Panc1 (cell line): ENCODE measurements at regions not wholly inside any gene's neighbourhood (a gene's known extent, or its start where the extent isn't known, plus 50 kb on each side); places are given as distances from the start of the nearest gene placed in this dataset.

Experiments
- ATAC-seq: fragments of 200-7000 bp; cut with Tn5 transposase; 2 replicates; pipeline ENCODE4 v1.9.1; 2020; ENCODE audit warnings: mild to moderate bottlenecking, moderate library complexity
- BruUV-seq: library from RNA; stranded (reverse); fragments of 400-500 nt; replicated peaks from 2 replicates; lab custom pipeline; 2021; lab: Mats Ljungman, UMichigan
- CTCF ChIA-PET: fragments of 300-600 bp; sonication (Branson Sonifier 250); formaldehyde crosslinking; loops from one replicate; lab custom pipeline; 2022; ENCODE audit warnings: antibody characterized with exemption; lab: Charles Lee
- POLR2A ChIA-PET: fragments of 300-600 bp; sonication (Branson Sonifier 250); formaldehyde crosslinking; loops from one replicate; lab custom pipeline; 2022; ENCODE audit warnings: antibody characterized with exemption; lab: Charles Lee
- DNase-seq: peaks from one replicate; pipeline ENCODE4 v3.0.0-alpha.2; 2010; ENCODE audit warnings: low read depth, low spot score
- H3K27ac ChIP-seq: 2 replicates; pipeline ENCODE4 v1.5.1; 2011; ENCODE audit warnings: mild to moderate bottlenecking, low read length, inconsistent platforms
- H3K27me3 ChIP-seq: fragments of 200-500 bp; sonication (Bioruptor generic); 2 replicates; pipeline ENCODE4 v1.6.0; 2014; ENCODE audit warnings: low read length, inconsistent platforms; ENCODE audit not compliant: control insufficient read depth, insufficient read depth
- H3K36me3 ChIP-seq: fragments of 200-500 bp; sonication (Bioruptor generic); 2 replicates; pipeline ENCODE4 v1.5.1; 2014; ENCODE audit warnings: inconsistent platforms, mild to moderate bottlenecking, low read length, moderate library complexity; ENCODE audit not compliant: control insufficient read depth, insufficient read depth
- H3K4me1 ChIP-seq: 2 replicates; pipeline ENCODE4 v1.5.1; 2011; ENCODE audit warnings: inconsistent platforms, mild to moderate bottlenecking, low read length, moderate library complexity; ENCODE audit not compliant: control insufficient read depth, insufficient read depth
- H3K4me3 ChIP-seq, 2 experiments: 2 replicates each; pipeline ENCODE4 v1.5.1; 2011 to 2012; ENCODE audit warnings: low read depth in 2 of 2, low read length in 2 of 2, mild to moderate bottlenecking in 2 of 2, inconsistent platforms in 1 of 2, moderate library complexity in 1 of 2
- H3K9me3 ChIP-seq: fragments of 200-500 bp; sonication (Bioruptor generic); 2 replicates; pipeline ENCODE4 v1.5.1; 2014; ENCODE audit warnings: low read depth, mild to moderate bottlenecking, inconsistent platforms, low read length, moderate library complexity; ENCODE audit not compliant: control insufficient read depth, insufficient read depth
- POLR2AphosphoS5 ChIP-seq: IDR thresholded peaks from 2 replicates; pipeline ENCODE4 v1.6.1; 2012; ENCODE audit warnings: mild to moderate bottlenecking, low read depth, low read length, moderate library complexity
- SIN3A ChIP-seq: IDR thresholded peaks from 2 replicates; pipeline ENCODE4 v1.6.1; 2012; ENCODE audit warnings: low read depth, mild to moderate bottlenecking, low read length, moderate library complexity, borderline replicate concordance; ENCODE audit not compliant: insufficient read depth
- TCF7L2 ChIP-seq: IDR thresholded peaks from 2 replicates; pipeline ENCODE4 v1.6.1; 2011; ENCODE audit warnings: mild to moderate bottlenecking, low read depth, low read length, inconsistent platforms
- in situ Hi-C: cut with HindIII; loops from 2 replicates; pipeline ENCODE4 v1.10.0; 2016; ENCODE audit warnings: low sequenced_read_pairs, low pct_unique_long_range_greater_than_20kb
- intact Hi-C: fragments of 100-400 bp; cut with micrococcal nuclease; formaldehyde crosslinking; loops from one replicate; pipeline ENCODE4 v1.10.0; 2022; ENCODE audit not compliant: unreplicated experiment
- TF ChIP-seq, protein P1 (sequence below): fragments of 450-650 bp; IDR thresholded peaks from 2 replicates; pipeline ENCODE4 v1.5.1; 2017; ENCODE audit warnings: mild to moderate bottlenecking
- TF ChIP-seq, protein P2 (sequence below), 2 experiments: IDR thresholded peaks; 2 replicates each; pipeline ENCODE4 v1.6.1; 2011 to 2012; ENCODE audit warnings: low read depth in 2 of 2, control low read depth in 1 of 2, low read length in 1 of 2, mild to moderate bottlenecking in 1 of 2, moderate library complexity in 1 of 2; ENCODE audit not compliant: insufficient read depth in 1 of 2

DNA sequence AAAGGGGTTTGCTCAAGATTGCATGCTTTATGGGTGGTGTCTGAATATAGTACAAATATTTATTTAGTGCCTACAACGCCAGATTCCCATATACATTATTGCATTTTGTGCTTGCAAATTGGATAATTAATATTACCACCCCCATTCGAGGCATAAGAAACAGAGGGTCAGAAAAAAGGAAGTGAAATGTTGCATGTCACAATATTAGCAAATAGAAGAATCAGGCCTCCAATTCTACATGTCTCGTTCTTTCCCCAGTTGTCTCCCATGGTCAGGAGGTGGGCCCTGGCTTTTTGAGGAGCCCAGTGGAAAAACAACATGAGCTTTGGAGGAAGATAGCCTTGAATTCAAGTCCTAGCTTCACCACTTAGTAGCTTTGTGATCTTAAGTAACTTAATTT, 98.1 kb upstream of the CCDC112 start:
- H3K4me1 ChIP-seq = no peaks in the 10 kb centered on the region
- H3K9me3 ChIP-seq = no peaks in the 10 kb centered on the region
- H3K27ac ChIP-seq = no peak overlapping the region
- intact Hi-C loops = no loop called here
- no peaks in the 10 kb centered on the region for H3K36me3 ChIP-seq
- CTCF ChIA-PET = no interaction called here
- in situ Hi-C loops = no loop called here
- no peaks in the 10 kb centered on the region for H3K27me3 ChIP-seq
- no peak overlapping the region for H3K4me3 ChIP-seq
- BruUV-seq = no TSS peak
- POLR2A ChIA-PET = no interaction called here
- no peak for DNase-seq
- TF ChIP-seq TCF7L2 (no peak), POLR2AphosphoS5 (no peak), SIN3A (no peak)
- ATAC-seq = no peak

DNA sequence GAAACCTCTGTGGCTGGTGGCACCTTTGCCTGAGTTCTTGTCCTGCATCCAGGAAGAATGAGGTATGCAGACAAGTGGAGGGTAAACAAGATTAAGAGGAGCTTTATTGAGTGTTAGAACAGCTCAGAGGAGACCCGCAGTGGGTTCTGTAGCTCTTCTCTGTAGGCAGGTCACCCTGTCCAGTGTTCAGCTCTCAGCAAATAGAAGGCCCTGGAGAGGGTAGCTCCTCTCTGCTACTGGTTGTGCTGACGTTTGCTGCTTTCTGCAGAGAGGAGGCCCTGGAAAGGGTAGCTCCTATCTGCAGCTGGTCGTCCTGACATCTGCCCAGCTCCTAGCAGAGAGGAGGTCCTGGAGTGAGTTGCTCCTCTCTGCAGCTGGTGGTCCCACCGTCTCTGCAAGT, 96.8 kb upstream of the CCDC112 start:
- Histone ChIP-seq H3K4me1 (no peaks in the 10 kb centered on the region), H3K27me3 (no peaks in the 10 kb centered on the region), H3K36me3 (no peaks in the 10 kb centered on the region), H3K27ac (no peak overlapping the region), H3K4me3 (no peak overlapping the region), H3K9me3 (no peaks in the 10 kb centered on the region)
- TF ChIP-seq, protein P1, sequence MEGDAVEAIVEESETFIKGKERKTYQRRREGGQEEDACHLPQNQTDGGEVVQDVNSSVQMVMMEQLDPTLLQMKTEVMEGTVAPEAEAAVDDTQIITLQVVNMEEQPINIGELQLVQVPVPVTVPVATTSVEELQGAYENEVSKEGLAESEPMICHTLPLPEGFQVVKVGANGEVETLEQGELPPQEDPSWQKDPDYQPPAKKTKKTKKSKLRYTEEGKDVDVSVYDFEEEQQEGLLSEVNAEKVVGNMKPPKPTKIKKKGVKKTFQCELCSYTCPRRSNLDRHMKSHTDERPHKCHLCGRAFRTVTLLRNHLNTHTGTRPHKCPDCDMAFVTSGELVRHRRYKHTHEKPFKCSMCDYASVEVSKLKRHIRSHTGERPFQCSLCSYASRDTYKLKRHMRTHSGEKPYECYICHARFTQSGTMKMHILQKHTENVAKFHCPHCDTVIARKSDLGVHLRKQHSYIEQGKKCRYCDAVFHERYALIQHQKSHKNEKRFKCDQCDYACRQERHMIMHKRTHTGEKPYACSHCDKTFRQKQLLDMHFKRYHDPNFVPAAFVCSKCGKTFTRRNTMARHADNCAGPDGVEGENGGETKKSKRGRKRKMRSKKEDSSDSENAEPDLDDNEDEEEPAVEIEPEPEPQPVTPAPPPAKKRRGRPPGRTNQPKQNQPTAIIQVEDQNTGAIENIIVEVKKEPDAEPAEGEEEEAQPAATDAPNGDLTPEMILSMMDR = no peak
- TF ChIP-seq POLR2AphosphoS5 (no peak), TCF7L2 (no peak), SIN3A (no peak)
- TF ChIP-seq, protein P2, sequence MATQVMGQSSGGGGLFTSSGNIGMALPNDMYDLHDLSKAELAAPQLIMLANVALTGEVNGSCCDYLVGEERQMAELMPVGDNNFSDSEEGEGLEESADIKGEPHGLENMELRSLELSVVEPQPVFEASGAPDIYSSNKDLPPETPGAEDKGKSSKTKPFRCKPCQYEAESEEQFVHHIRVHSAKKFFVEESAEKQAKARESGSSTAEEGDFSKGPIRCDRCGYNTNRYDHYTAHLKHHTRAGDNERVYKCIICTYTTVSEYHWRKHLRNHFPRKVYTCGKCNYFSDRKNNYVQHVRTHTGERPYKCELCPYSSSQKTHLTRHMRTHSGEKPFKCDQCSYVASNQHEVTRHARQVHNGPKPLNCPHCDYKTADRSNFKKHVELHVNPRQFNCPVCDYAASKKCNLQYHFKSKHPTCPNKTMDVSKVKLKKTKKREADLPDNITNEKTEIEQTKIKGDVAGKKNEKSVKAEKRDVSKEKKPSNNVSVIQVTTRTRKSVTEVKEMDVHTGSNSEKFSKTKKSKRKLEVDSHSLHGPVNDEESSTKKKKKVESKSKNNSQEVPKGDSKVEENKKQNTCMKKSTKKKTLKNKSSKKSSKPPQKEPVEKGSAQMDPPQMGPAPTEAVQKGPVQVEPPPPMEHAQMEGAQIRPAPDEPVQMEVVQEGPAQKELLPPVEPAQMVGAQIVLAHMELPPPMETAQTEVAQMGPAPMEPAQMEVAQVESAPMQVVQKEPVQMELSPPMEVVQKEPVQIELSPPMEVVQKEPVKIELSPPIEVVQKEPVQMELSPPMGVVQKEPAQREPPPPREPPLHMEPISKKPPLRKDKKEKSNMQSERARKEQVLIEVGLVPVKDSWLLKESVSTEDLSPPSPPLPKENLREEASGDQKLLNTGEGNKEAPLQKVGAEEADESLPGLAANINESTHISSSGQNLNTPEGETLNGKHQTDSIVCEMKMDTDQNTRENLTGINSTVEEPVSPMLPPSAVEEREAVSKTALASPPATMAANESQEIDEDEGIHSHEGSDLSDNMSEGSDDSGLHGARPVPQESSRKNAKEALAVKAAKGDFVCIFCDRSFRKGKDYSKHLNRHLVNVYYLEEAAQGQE (IDR thresholded peaks at IDR 0.05; ENCODE audit: insufficient read depth in 1 of 2, low read depth in 2 of 2, low read length in 1 of 2) = no peak
- ChIA-PET POLR2A (no interaction called here), CTCF (interaction anchor here (0.6 kb wide), 1 partner anchor 181 kb away, joined by 4 read pairs; no protein-coding TSS in a partner anchor)
- ATAC-seq (no peak), DNase-seq (no peak)
- intact Hi-C loops (no loop called here), in situ Hi-C loops (no loop called here)
- no TSS peak for BruUV-seq

DNA sequence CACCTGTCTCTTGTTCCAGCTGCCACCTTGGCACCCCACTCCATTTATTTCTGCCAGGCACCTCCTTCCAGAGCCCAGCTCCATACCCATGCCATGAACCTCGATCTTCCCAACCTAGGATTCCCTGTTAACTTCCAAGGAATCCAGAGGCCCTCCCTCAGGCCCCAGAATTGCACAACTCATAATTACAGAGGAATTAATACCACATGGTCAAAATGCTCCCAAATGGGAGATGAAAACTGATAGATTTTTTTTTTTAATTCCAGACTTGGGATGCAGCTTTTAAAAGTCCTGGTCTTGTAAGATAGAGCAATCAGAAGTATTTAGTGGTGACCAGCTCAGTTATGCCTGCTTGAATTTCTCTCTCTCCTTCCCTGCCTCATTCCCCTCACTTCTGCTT, 96.2 kb upstream of the CCDC112 start:
- ChIA-PET CTCF (no interaction called here), POLR2A (no interaction called here)
- DNase-seq (no peak), ATAC-seq (no peak)
- H3K27me3 ChIP-seq = no peaks in the 10 kb centered on the region
- intact Hi-C loops (no loop called here), in situ Hi-C loops (no loop called here)
- H3K9me3 ChIP-seq = no peaks in the 10 kb centered on the region
- no peaks in the 10 kb centered on the region for H3K36me3 ChIP-seq
- H3K27ac ChIP-seq = no peak overlapping the region
- TF ChIP-seq, protein P1 = no peak
- no peak for TF ChIP-seq SIN3A
- no peak for TF ChIP-seq POLR2AphosphoS5
- TF ChIP-seq, protein P2 (IDR thresholded peaks at IDR 0.05; ENCODE audit: insufficient read depth in 1 of 2, low read depth in 2 of 2, low read length in 1 of 2) = no peak
- TF ChIP-seq TCF7L2 = no peak
- H3K4me1 ChIP-seq = no peaks in the 10 kb centered on the region
- no peak overlapping the region for H3K4me3 ChIP-seq
- BruUV-seq = no TSS peak
